HepG2 (cell line): ENCODE measurements at regions not wholly inside any gene's neighbourhood (a gene's known extent, or its start where the extent isn't known, plus 50 kb on each side); places are given as distances from the start of the nearest gene placed in this dataset.
A peak's percentile ranks its signal among the peaks of the same experiment; 100 is the strongest.

Experiments
- CEBPG ChIP-seq: IDR thresholded peaks from 2 replicates; pipeline ENCODE4 v1.6.1; 2016
- ETV6 ChIP-seq: sonication (generic); formaldehyde crosslinking; conservative IDR thresholded peaks from 2 replicates; pipeline ENCODE4 v1.4.0; 2020; ENCODE audit warnings: missing genetic modification reagents
- HCFC1 ChIP-seq: fragments of 150-350 bp; IDR thresholded peaks from 2 replicates; pipeline ENCODE4 v1.6.1; 2014; ENCODE audit warnings: low read depth, low read length
- HNRNPK ChIP-seq: fragments of 200-400 bp; formaldehyde crosslinking; IDR thresholded peaks from 2 replicates; pipeline ENCODE4 v1.6.1; 2018; ENCODE audit warnings: low read length, low read depth, moderate library complexity, mild to moderate bottlenecking; ENCODE audit not compliant: poor library complexity, severe bottlenecking
- JARID2 ChIP-seq: sonication (generic); formaldehyde crosslinking; IDR thresholded peaks from 2 replicates; pipeline ENCODE4 v1.8.1; 2023; ENCODE audit warnings: missing genetic modification reagents, inconsistent platforms; ENCODE audit not compliant: insufficient replicate concordance
- NFE2 ChIP-seq: sonication (generic); formaldehyde crosslinking; IDR thresholded peaks from 2 replicates; pipeline ENCODE4 v1.4.0; 2020; ENCODE audit warnings: missing genetic modification reagents
- NR2F2 ChIP-seq: IDR thresholded peaks from 2 replicates; pipeline ENCODE4 v1.6.1; 2012; ENCODE audit warnings: low read depth, inconsistent platforms, borderline replicate concordance
- PCBP2 ChIP-seq: fragments of 200-400 bp; formaldehyde crosslinking; optimal IDR thresholded peaks from 2 replicates; pipeline ENCODE3; 2018; ENCODE audit warnings: low read length, low read depth; ENCODE audit not compliant: poor library complexity, severe bottlenecking
- RARA ChIP-seq: IDR thresholded peaks from 2 replicates; pipeline ENCODE4 v1.6.1; 2016; ENCODE audit warnings: missing genetic modification reagents, missing compliant biosample characterization
- RCOR2 ChIP-seq: IDR thresholded peaks from 2 replicates; pipeline ENCODE4 v1.6.1; 2016; ENCODE audit warnings: missing biosample characterization, missing genetic modification reagents
- SPEN ChIP-seq: sonication (generic); formaldehyde crosslinking; IDR thresholded peaks from 2 replicates; pipeline ENCODE4 v1.5.1; 2020; ENCODE audit warnings: low read depth, mild to moderate bottlenecking, missing genetic modification reagents
- SRSF4 ChIP-seq: fragments of 200-400 bp; formaldehyde crosslinking; IDR thresholded peaks from one replicate; pipeline ENCODE4 v1.6.1; 2018; ENCODE audit warnings: mild to moderate bottlenecking, low read depth, low read length, moderate library complexity; ENCODE audit not compliant: poor library complexity, severe bottlenecking
- STAG1 ChIP-seq: sonication (generic); formaldehyde crosslinking; IDR thresholded peaks from 2 replicates; pipeline ENCODE4 v1.4.0; 2020; ENCODE audit warnings: missing genetic modification reagents
- ZBTB1 ChIP-seq: sonication (generic); formaldehyde crosslinking; IDR thresholded peaks from 2 replicates; pipeline ENCODE4 v1.4.0; 2020; ENCODE audit warnings: missing genetic modification reagents, borderline replicate concordance
- ZC3H4 ChIP-seq: sonication (generic); formaldehyde crosslinking; IDR thresholded peaks from 2 replicates; pipeline ENCODE4 v1.4.0; 2020; ENCODE audit warnings: missing genetic modification reagents, borderline replicate concordance
- ZNF142 ChIP-seq: sonication (generic); formaldehyde crosslinking; IDR thresholded peaks from 2 replicates; pipeline ENCODE4 v1.4.0; 2020; ENCODE audit warnings: missing genetic modification reagents
- ZNF230 ChIP-seq: sonication (generic); formaldehyde crosslinking; IDR thresholded peaks from 2 replicates; pipeline ENCODE4 v1.4.0; 2020; ENCODE audit warnings: mild to moderate bottlenecking, missing genetic modification reagents
- ZNF350 ChIP-seq: sonication (generic); formaldehyde crosslinking; IDR thresholded peaks from 2 replicates; pipeline ENCODE4 v1.4.0; 2020; ENCODE audit warnings: mild to moderate bottlenecking, low read depth, missing genetic modification reagents, borderline replicate concordance
- ZNF501 ChIP-seq: sonication (generic); formaldehyde crosslinking; IDR thresholded peaks from 2 replicates; pipeline ENCODE4 v1.5.1; 2020; ENCODE audit warnings: mild to moderate bottlenecking, moderate library complexity, missing genetic modification reagents
- ZNF530 ChIP-seq: sonication (generic); formaldehyde crosslinking; IDR thresholded peaks from 2 replicates; pipeline ENCODE4 v1.5.0; 2020; ENCODE audit warnings: low read depth, mild to moderate bottlenecking, missing genetic modification reagents
- ZNF558 ChIP-seq: sonication (generic); formaldehyde crosslinking; IDR thresholded peaks from 2 replicates; pipeline ENCODE4 v1.9.0; 2022; ENCODE audit warnings: mild to moderate bottlenecking, missing genetic modification reagents, borderline replicate concordance
- ZSCAN31 ChIP-seq: sonication (generic); formaldehyde crosslinking; IDR thresholded peaks from 2 replicates; pipeline ENCODE4 v1.5.0; 2020; ENCODE audit warnings: low read depth, mild to moderate bottlenecking, missing genetic modification reagents
- TF ChIP-seq, protein P1 (sequence below): sonication (generic); formaldehyde crosslinking; IDR thresholded peaks from 2 replicates; pipeline ENCODE4 v1.5.0; 2020; ENCODE audit warnings: missing genetic modification reagents
- TF ChIP-seq, protein P2 (sequence below): sonication (generic); formaldehyde crosslinking; IDR thresholded peaks from 2 replicates; pipeline ENCODE4 v1.4.0; 2020; ENCODE audit warnings: missing genetic modification reagents, mild to moderate bottlenecking, borderline replicate concordance

DNA sequence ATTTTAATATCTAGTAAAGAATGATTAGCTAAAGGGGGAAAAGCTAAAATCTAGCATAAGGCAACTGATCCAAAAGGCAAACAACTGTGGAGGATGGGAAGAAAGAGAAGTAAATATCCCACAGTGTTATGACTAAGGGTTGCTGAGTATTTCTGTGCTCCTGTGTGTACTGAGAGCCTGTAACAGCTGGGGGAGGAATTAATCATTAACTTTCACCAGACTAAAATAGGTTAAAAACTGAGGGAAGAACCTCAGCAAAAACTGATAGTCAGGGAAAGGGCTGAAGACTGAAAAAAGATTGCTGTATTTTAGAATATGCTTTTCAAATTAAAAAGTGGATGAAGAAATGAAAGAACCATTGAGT, 365.9 kb downstream of the CXXC4 start (continued):
- no peak for TF ChIP-seq ETV6
- no peak for TF ChIP-seq ZC3H4 (CRISPR knock-in tag)
- no peak for TF ChIP-seq ZNF142
- no peak for TF ChIP-seq SPEN
- TF ChIP-seq ZNF230 (CRISPR knock-in tag), result no peak
- TF ChIP-seq, protein P1, sequence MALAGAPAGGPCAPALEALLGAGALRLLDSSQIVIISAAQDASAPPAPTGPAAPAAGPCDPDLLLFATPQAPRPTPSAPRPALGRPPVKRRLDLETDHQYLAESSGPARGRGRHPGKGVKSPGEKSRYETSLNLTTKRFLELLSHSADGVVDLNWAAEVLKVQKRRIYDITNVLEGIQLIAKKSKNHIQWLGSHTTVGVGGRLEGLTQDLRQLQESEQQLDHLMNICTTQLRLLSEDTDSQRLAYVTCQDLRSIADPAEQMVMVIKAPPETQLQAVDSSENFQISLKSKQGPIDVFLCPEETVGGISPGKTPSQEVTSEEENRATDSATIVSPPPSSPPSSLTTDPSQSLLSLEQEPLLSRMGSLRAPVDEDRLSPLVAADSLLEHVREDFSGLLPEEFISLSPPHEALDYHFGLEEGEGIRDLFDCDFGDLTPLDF (CRISPR knock-in tag), result no peak
- no peak for TF ChIP-seq HNRNPK
- TF ChIP-seq ZNF501, result no peak
- TF ChIP-seq JARID2 (CRISPR knock-in tag), result no peak
- TF ChIP-seq SRSF4, result no peak
- no peak for TF ChIP-seq PCBP2
- 0 out of 2 replicates have a peak, but pooled peaks have one; percentile 23 for TF ChIP-seq RARA (CRISPR knock-in tag)
- TF ChIP-seq, protein P2, sequence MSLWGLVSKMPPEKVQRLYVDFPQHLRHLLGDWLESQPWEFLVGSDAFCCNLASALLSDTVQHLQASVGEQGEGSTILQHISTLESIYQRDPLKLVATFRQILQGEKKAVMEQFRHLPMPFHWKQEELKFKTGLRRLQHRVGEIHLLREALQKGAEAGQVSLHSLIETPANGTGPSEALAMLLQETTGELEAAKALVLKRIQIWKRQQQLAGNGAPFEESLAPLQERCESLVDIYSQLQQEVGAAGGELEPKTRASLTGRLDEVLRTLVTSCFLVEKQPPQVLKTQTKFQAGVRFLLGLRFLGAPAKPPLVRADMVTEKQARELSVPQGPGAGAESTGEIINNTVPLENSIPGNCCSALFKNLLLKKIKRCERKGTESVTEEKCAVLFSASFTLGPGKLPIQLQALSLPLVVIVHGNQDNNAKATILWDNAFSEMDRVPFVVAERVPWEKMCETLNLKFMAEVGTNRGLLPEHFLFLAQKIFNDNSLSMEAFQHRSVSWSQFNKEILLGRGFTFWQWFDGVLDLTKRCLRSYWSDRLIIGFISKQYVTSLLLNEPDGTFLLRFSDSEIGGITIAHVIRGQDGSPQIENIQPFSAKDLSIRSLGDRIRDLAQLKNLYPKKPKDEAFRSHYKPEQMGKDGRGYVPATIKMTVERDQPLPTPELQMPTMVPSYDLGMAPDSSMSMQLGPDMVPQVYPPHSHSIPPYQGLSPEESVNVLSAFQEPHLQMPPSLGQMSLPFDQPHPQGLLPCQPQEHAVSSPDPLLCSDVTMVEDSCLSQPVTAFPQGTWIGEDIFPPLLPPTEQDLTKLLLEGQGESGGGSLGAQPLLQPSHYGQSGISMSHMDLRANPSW, result no peak
- no peak for TF ChIP-seq ZNF530
- no peak for TF ChIP-seq STAG1 (CRISPR knock-in tag)
- no peak for TF ChIP-seq RCOR2
- peak; percentile 50 for TF ChIP-seq CEBPG (CRISPR knock-in tag)
- no peak for TF ChIP-seq ZBTB1 (CRISPR knock-in tag)
- TF ChIP-seq ZSCAN31 (CRISPR knock-in tag), result no peak
- no peak for TF ChIP-seq NFE2 (CRISPR knock-in tag)
- no peak for TF ChIP-seq HCFC1
- TF ChIP-seq NR2F2, result no peak
- TF ChIP-seq ZNF558 (CRISPR knock-in tag), result no peak
- TF ChIP-seq ZNF350 (CRISPR knock-in tag), result no peak
